Psoas muscle (tissue), 7 donors: ENCODE measurements at regions not wholly inside any gene's neighbourhood (a gene's known extent, or its start where the extent isn't known, plus 50 kb on each side); places are given as distances from the start of the nearest gene placed in this dataset.

Experiments used
- ATAC-seq, 4 donors: fragments of 200-7000 bp; cut with Tn5 transposase; one replicate each; pipeline ENCODE4 v1.9.1; 2020; ENCODE audit warnings: moderate library complexity in 3 of 4, mild to moderate bottlenecking in 2 of 4
- DNase-seq, 2 donors: peaks; one replicate each; pipeline ENCODE4 v3.0.0-alpha.2; 2020
- H3K27ac ChIP-seq: fragments of 200-600 bp; one replicate; pipeline ENCODE4 v1.8.0; 2022
- H3K27me3 ChIP-seq, 3 donors: fragments of 200-600 bp in 1 of 3; one replicate each; pipeline versions ENCODE4 v1.6.1 to v1.8.0; 2013 to 2022; ENCODE audit warnings: low read length in 2 of 3, mild to moderate bottlenecking in 2 of 3, moderate library complexity in 1 of 3; ENCODE audit not compliant: insufficient read depth in 3 of 3
- H3K36me3 ChIP-seq, 2 donors: fragments of 200-600 bp in 1 of 2; one replicate each; pipeline versions ENCODE4 v1.6.1 to v1.8.0; 2013 to 2022; ENCODE audit warnings: low read depth in 1 of 2, mild to moderate bottlenecking in 1 of 2, moderate library complexity in 1 of 2; ENCODE audit not compliant: insufficient read depth in 1 of 2
- H3K4me1 ChIP-seq: fragments of 200-600 bp; one replicate; pipeline ENCODE4 v1.8.0; 2022
- H3K4me3 ChIP-seq: fragments of 200-600 bp; one replicate; pipeline ENCODE4 v1.8.0; 2022; ENCODE audit warnings: mild to moderate bottlenecking
- H3K9me3 ChIP-seq: fragments of 200-600 bp; one replicate; pipeline ENCODE4 v1.8.0; 2022
- CTCF ChIP-seq: fragments of 200-600 bp; IDR thresholded peaks from one replicate; pipeline ENCODE4 v1.8.0; 2022; ENCODE audit warnings: antibody characterized with exemption
- WGBS, 3 donors: extraction: QIAGEN DNeasy Blood & Tissue Kit; methylation state at CpG; one replicate each; pipeline versions ENCODE4 v1.1.6 to v1.1.7; 2013; 5-methylcytosine and 5-hydroxymethylcytosine counted together
- intact Hi-C, 2 donors: fragments of 100-400 bp; cut with DNase I; formaldehyde crosslinking; loops; one replicate each; pipeline versions ENCODE4 v1.11.0 to v1.14.2; 2022
- donor health status: healthy with polysubstance abuse.
- donor health status: DM: no; HTN: no; CAD: no; lungs with moderate emphysema.
- donor health status: Bipolar disorder and iron deficiency.
- donor health status: healthy.
- donor health status: DM: yes; HTN: yes; CAD: no.
- donor health status: DM: no; HTN: no; CAD: no.
- donor health status: DM: yes; HTN: yes; CAD: no.

GRCh38 chr2:177029901-177030300 lies 182.7 kb upstream of the HNRNPA3 start:
- Histone ChIP-seq H3K36me3 (no peaks in the 10 kb centered on the region), H3K27me3 (no peaks in the 10 kb centered on the region), H3K9me3 (no peaks in the 10 kb centered on the region), H3K4me1 (no peaks in the 10 kb centered on the region), H3K27ac (no peak overlapping the region), H3K4me3 (no peak overlapping the region)
- TF ChIP-seq CTCF: no peak
- intact Hi-C loops: no loop called here
- ATAC-seq (no peak), DNase-seq (no peak)
- WGBS, 3 donors: 81 to 85% (median 85%) methylated on average over 2 of the region's 2 CpGs

GRCh38 chr2:177030451-177031105 lies 182.0 kb upstream of the HNRNPA3 start:
- intact Hi-C loops: no loop called here

DNA sequence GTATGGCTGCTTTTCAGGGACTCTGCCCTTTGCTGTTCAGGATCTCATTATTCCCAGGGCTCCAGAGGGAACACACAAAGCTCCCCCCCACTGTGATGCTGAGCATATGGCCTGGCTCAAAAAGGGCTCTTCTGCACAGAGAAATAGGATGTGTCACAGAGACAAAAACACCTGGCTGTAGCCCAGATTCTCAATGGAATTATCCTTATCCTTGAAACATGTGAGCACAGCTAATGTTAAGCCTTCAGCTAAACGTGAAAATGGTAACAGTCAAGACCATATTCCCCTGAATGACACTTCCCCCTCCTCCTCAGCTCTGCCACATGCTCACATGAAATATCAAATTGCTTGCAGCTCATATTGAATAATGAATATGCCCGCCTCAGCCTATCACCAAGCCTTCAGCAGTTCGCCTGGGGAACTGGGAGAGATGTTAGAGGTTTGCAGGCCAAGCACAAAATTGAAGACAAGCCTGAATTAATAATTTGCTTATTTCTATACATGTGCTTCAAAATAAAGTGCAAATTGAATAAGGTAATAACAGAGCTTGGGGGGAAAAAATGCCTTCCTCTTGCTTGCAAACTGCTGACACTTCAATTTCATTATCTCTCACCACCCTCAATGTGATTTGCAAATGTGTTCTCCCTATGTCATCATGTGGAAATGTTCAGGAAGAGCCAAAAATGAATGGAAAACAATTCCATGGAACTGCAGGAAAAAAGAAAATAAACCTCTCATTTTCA lies 181.0 kb upstream of the HNRNPA3 start:
- Histone ChIP-seq H3K9me3 (no peaks in the 10 kb centered on the region), H3K36me3 (no peaks in the 10 kb centered on the region), H3K4me1 (no peaks in the 10 kb centered on the region), H3K27me3 (no peaks in the 10 kb centered on the region), H3K27ac (no peak overlapping the region), H3K4me3 (no peak overlapping the region)
- ATAC-seq (no peak), DNase-seq (no peak)
- intact Hi-C loops: no loop called here
- no peak for TF ChIP-seq CTCF
- WGBS, 3 donors: 51 to 63% (median 61%) methylated on average over 3 of the region's 3 CpGs

More at GRCh38 chr2:177030451-177031105, 182.0 kb upstream of the HNRNPA3 start:
- Histone ChIP-seq H3K4me3 (no peak overlapping the region), H3K4me1 (no peaks in the 10 kb centered on the region), H3K9me3 (no peaks in the 10 kb centered on the region), H3K27me3 (no peaks in the 10 kb centered on the region), H3K36me3 (no peaks in the 10 kb centered on the region), H3K27ac (no peak overlapping the region)
- TF ChIP-seq CTCF: no peak
- ATAC-seq (no peak), DNase-seq (no peak)
- WGBS, 3 donors: 70 to 80% (median 75%) methylated on average over 9 of the region's 9 CpGs

DNA sequence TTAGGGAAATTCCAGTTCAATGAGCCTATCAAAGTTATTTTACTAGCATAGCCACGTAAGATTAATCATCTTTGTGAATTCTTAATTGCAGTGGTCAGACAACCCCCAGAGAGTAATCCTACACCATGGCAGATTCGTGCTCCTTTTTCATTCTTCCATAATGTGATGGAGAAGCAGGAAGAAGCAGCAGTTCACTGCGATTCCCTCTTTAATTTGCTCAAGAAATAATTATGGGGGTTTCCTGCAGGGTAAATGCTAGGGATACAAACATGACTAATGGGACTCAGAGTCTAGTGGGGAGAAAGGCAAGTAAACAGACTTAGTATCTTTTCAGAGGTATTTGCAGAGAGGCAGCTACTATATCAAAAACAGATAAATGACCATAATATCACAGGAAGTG lies 175.8 kb upstream of the HNRNPA3 start:
- no peaks in the 10 kb centered on the region for H3K36me3 ChIP-seq
- 32 to 34% (median 34%) methylated on average over 3 of the region's 3 CpGs for WGBS, 3 donors
- H3K4me1 ChIP-seq: no peaks in the 10 kb centered on the region
- peaks cover 0 to 3% (median 0%) of the 10 kb centered on the region in 3 donors for H3K27me3 ChIP-seq
- TF ChIP-seq CTCF: no peak
- no peak overlapping the region for H3K27ac ChIP-seq
- no peaks in the 10 kb centered on the region for H3K9me3 ChIP-seq
- ATAC-seq (no peak), DNase-seq (no peak)
- intact Hi-C loops: no loop called here
- H3K4me3 ChIP-seq: no peak overlapping the region
